Upper lobe of right lung (tissue), 1 donor: ENCODE measurements at regions not wholly inside any gene's neighbourhood (a gene's known extent, or its start where the extent isn't known, plus 50 kb on each side); places are given as distances from the start of the nearest gene placed in this dataset.
"Not testable (repeated sequence)": the region's sequence is repeated elsewhere in the genome, so short reads cannot be mapped to it uniquely, and the experiment has no call there.

Experiments
- ATAC-seq: fragments of 200-7000 bp; cut with Tn5 transposase; one replicate; pipeline ENCODE4 v1.9.1; 2020; ENCODE audit warnings: mild to moderate bottlenecking, moderate library complexity
- DNase-seq: peaks from one replicate; pipeline ENCODE4 v3.0.0-alpha.2; 2020
- H3K27ac ChIP-seq: fragments of 200-600 bp; one replicate; pipeline ENCODE4 v1.8.0; 2022
- H3K27me3 ChIP-seq: fragments of 200-600 bp; one replicate; pipeline ENCODE4 v1.8.0; 2022; ENCODE audit warnings: mild to moderate bottlenecking
- H3K36me3 ChIP-seq: fragments of 200-600 bp; one replicate; pipeline ENCODE4 v1.8.0; 2022
- H3K4me1 ChIP-seq: fragments of 200-600 bp; one replicate; pipeline ENCODE4 v1.8.0; 2022
- H3K4me3 ChIP-seq: fragments of 200-600 bp; one replicate; pipeline ENCODE4 v1.8.0; 2022; ENCODE audit warnings: mild to moderate bottlenecking
- H3K9me3 ChIP-seq: fragments of 200-600 bp; one replicate; pipeline ENCODE4 v1.8.0; 2022
- CTCF ChIP-seq: fragments of 200-600 bp; IDR thresholded peaks from one replicate; pipeline ENCODE4 v1.8.0; 2022; ENCODE audit warnings: antibody characterized with exemption
- intact Hi-C: fragments of 100-400 bp; cut with DNase I; formaldehyde crosslinking; loops from one replicate; pipeline ENCODE4 v1.11.0; 2022
- donor health status: DM: no; HTN: yes; CAD: no; lungs with severe emphysema.

GRCh38 chr5:17978954-17979353, 344.7 kb downstream of the TAF11L14 start:
- no peaks in the 10 kb centered on the region for H3K36me3 ChIP-seq
- H3K27ac ChIP-seq: no peak overlapping the region
- H3K4me1 ChIP-seq: no peaks in the 10 kb centered on the region
- H3K9me3 ChIP-seq: no peaks in the 10 kb centered on the region
- H3K4me3 ChIP-seq: no peak overlapping the region
- no peak for TF ChIP-seq CTCF
- ATAC-seq (no peak), DNase-seq (no peak)
- intact Hi-C loops: no loop called here
- H3K27me3 ChIP-seq: no peaks in the 10 kb centered on the region

GRCh38 chr5:17982626-17983025, 348.4 kb downstream of the TAF11L14 start:
- H3K27ac ChIP-seq, H3K4me3 ChIP-seq, intact Hi-C loops, H3K27me3 ChIP-seq, H3K36me3 ChIP-seq, DNase-seq, ATAC-seq, H3K4me1 ChIP-seq, H3K9me3 ChIP-seq: not testable (repeated sequence)

GRCh38 chr5:17989036-17989435, 354.8 kb downstream of the TAF11L14 start:
- Histone ChIP-seq H3K4me1 (no peaks in the 10 kb centered on the region), H3K9me3 (no peaks in the 10 kb centered on the region), H3K27me3 (no peaks in the 10 kb centered on the region), H3K4me3 (no peak overlapping the region), H3K36me3 (no peaks in the 10 kb centered on the region), H3K27ac (no peak overlapping the region)
- DNase-seq (no peak), ATAC-seq (no peak)
- no peak for TF ChIP-seq CTCF
- intact Hi-C loops: no loop called here

- no peaks in the 10 kb centered on the region for H3K36me3 ChIP-seq
- H3K27ac ChIP-seq: no peak overlapping the region
- no peak overlapping the region for H3K4me3 ChIP-seq
- no peaks in the 10 kb centered on the region for H3K9me3 ChIP-seq
- no peaks in the 10 kb centered on the region for H3K27me3 ChIP-seq
- ATAC-seq: no peak
- H3K4me1 ChIP-seq: no peaks in the 10 kb centered on the region
- intact Hi-C loops: no loop called here
- DNase-seq: no peak
- TF ChIP-seq CTCF: no peak
These were observed 355.6 kb downstream of the TAF11L14 start for GRCh38 chr5:17989567-17990563.

- Histone ChIP-seq H3K9me3 (no peaks in the 10 kb centered on the region), H3K27ac (no peak overlapping the region), H3K36me3 (no peaks in the 10 kb centered on the region), H3K4me1 (no peaks in the 10 kb centered on the region), H3K27me3 (no peaks in the 10 kb centered on the region), H3K4me3 (no peak overlapping the region)
- intact Hi-C loops: no loop called here
- ATAC-seq: no peak
- no peak for DNase-seq
- no peak for TF ChIP-seq CTCF
These were observed 357.5 kb downstream of the TAF11L14 start for GRCh38 chr5:17991775-17992174.

GRCh38 chr5:17992291-17992690, 358.0 kb downstream of the TAF11L14 start:
- ATAC-seq (no peak), DNase-seq (no peak)
- TF ChIP-seq CTCF: no peak
- Histone ChIP-seq H3K9me3 (no peaks in the 10 kb centered on the region), H3K27me3 (no peaks in the 10 kb centered on the region), H3K27ac (no peak overlapping the region), H3K4me1 (no peaks in the 10 kb centered on the region), H3K36me3 (no peaks in the 10 kb centered on the region), H3K4me3 (no peak overlapping the region)
- intact Hi-C loops: no loop called here
